ENCODE measurements at regions not wholly inside any gene's neighbourhood (a gene's known extent, or its start where the extent isn't known, plus 50 kb on each side); places are given as distances from the start of the nearest gene placed in this dataset.
A peak's percentile ranks its signal among the peaks of the same experiment; 100 is the strongest.

DNA sequence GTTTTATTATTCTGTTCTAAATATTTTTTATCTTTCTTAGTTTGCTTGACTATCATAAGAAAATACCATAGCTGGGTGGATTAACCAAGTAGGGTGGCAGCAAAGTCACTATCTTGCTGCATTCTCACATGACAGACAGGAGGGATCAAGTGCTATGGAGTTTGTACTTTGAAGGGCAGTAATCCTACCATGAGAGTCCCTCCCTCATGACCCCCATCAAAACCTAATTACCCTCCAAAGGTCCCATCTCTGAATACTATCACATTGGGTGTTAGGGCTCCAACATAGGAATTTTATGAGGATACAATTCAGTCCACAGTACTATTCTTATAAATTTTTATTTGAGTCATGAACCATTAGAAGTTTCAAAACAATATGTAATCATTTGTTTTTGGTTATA, 388.5 kb upstream of the B3GALT2 start:
- H3K4me1 Mint-ChIP-seq, result peaks cover 11% of the 10 kb centered on the region
- peaks cover 6% of the 10 kb centered on the region for H3K36me3 Mint-ChIP-seq
- ATAC-seq, result no peak
- no peaks in the 10 kb centered on the region for H3K27me3 Mint-ChIP-seq
- no peak overlapping the region for H3K27ac Mint-ChIP-seq
- H3K4me3 Mint-ChIP-seq, result no peak overlapping the region
- no peaks in the 10 kb centered on the region for H3K9me3 Mint-ChIP-seq

DNA sequence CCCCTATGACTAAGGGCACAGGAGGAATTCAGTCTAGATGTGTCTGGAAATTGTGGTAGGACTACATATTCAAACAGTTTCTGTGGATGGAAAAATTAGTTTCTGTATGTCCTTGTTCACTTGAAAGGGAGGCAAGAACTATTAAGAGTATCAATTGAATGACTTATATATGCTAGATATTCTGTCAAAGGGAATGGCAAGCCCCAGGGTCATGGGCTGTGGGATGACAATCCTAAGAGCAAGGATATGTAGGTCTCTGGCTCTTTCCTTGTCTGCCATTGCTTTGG, 383.5 kb upstream of the B3GALT2 start:
- Mint-ChIP-seq H3K9me3 (no peaks in the 10 kb centered on the region), H3K4me3 (no peak overlapping the region), H3K36me3 (peaks cover 6% of the 10 kb centered on the region), H3K27me3 (no peaks in the 10 kb centered on the region), H3K27ac (peak overlapping the region; percentile 15), H3K4me1 (peaks cover 32% of the 10 kb centered on the region)
- no peak for ATAC-seq

GRCh38 chr1:193569096-193569982, 382.9 kb upstream of the B3GALT2 start:
- peak; percentile 75 for ATAC-seq
- no peaks in the 10 kb centered on the region for H3K27me3 Mint-ChIP-seq
- H3K4me1 Mint-ChIP-seq, result peaks cover 32% of the 10 kb centered on the region
- H3K27ac Mint-ChIP-seq, result peak overlapping the region; percentile 15
- H3K9me3 Mint-ChIP-seq, result no peaks in the 10 kb centered on the region
- peaks cover 6% of the 10 kb centered on the region for H3K36me3 Mint-ChIP-seq
- no peak overlapping the region for H3K4me3 Mint-ChIP-seq

DNA sequence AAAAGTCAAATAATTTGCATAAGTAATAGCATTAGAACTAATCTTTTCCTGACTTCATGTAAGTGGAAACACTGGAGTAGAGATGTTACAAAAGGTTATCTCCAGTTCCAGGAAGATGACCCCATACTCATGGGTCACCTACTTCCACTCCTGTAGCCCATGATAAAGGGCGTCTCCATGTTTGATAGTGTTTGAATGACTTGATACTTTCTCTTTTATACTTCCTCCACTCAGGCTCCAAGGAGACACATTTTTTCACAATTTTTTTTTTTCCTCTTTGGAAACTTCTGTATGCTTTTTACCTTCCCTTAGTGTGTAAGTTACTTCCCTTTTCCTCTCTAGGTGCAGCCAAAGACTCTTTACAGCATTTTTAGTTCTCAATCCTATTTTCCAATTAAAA, 382.1 kb upstream of the B3GALT2 start:
- Mint-ChIP-seq H3K27me3 (no peaks in the 10 kb centered on the region), H3K4me3 (no peak overlapping the region), H3K4me1 (peaks cover 32% of the 10 kb centered on the region), H3K9me3 (no peaks in the 10 kb centered on the region), H3K27ac (no peak overlapping the region), H3K36me3 (peaks cover 6% of the 10 kb centered on the region)
- ATAC-seq, result no peak

GRCh38 chr1:193567937-193568336, 381.5 kb upstream of the B3GALT2 start:
- Mint-ChIP-seq H3K27ac (peak overlapping the region; percentile 30), H3K9me3 (no peaks in the 10 kb centered on the region), H3K4me3 (no peak overlapping the region), H3K4me1 (peaks cover 32% of the 10 kb centered on the region), H3K36me3 (peaks cover 6% of the 10 kb centered on the region), H3K27me3 (no peaks in the 10 kb centered on the region)
- no peak for ATAC-seq

DNA sequence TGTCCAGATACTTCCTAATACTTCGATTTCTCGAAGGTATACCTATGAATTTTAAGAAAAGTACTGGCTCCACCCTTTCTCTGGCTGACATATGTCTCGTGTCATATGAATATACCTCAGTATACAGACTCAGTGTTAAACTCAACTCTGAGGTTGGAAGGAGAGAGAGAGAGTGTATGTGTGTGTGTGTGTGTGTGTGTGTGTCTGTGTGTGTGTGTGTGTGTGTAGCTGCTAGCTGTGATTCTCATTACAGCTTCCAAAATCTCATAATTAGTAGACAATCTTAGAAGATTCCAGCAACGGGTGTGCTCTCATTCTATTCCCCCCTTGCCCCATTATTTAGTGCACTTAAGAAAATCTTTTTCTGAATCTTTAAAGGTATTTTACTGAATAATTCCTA, 380.3 kb upstream of the B3GALT2 start:
- Mint-ChIP-seq H3K27ac (no peak overlapping the region), H3K9me3 (no peaks in the 10 kb centered on the region), H3K36me3 (no peaks in the 10 kb centered on the region), H3K4me1 (peaks cover 32% of the 10 kb centered on the region), H3K27me3 (no peaks in the 10 kb centered on the region), H3K4me3 (no peak overlapping the region)
- ATAC-seq, result no peak

DNA sequence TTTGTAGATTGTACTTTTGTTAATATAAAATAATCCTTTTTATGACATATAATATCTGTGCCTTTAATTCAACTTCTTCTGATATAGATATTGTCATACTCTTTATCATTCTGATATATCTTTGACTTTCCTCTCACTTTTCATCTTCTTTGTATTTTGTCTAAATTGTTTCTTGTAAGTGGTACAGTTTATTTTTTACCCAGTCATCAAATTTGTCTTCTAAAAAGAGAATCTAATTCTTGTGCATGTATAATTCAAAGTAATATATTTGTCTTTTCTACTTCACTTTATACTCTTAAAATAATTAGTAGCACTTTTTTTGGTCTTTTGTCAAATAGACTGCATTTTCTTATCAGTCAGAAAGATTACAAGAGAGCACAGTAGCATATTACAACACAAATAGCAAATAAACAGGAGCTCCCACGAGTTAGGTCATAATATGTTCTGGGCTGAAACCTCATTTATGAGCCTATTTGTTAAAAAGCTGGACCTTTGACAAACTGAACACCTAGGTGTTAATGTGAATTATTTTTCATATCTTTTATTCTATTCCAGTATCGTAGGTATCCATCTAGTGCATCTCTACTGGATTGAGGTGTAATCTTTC, 379.7 kb upstream of the B3GALT2 start:
- no peak overlapping the region for H3K4me3 Mint-ChIP-seq

GRCh38 chr1:193562121-193562520, 375.7 kb upstream of the B3GALT2 start:
- H3K9me3 Mint-ChIP-seq, result no peaks in the 10 kb centered on the region
- H3K27ac Mint-ChIP-seq, result no peak overlapping the region

More for the DNA sequence above, 379.7 kb upstream of the B3GALT2 start:
- Mint-ChIP-seq H3K4me1 (peaks cover 29% of the 10 kb centered on the region), H3K27me3 (no peaks in the 10 kb centered on the region), H3K27ac (no peak overlapping the region), H3K9me3 (no peaks in the 10 kb centered on the region), H3K36me3 (no peaks in the 10 kb centered on the region)
- no peak for ATAC-seq

DNA sequence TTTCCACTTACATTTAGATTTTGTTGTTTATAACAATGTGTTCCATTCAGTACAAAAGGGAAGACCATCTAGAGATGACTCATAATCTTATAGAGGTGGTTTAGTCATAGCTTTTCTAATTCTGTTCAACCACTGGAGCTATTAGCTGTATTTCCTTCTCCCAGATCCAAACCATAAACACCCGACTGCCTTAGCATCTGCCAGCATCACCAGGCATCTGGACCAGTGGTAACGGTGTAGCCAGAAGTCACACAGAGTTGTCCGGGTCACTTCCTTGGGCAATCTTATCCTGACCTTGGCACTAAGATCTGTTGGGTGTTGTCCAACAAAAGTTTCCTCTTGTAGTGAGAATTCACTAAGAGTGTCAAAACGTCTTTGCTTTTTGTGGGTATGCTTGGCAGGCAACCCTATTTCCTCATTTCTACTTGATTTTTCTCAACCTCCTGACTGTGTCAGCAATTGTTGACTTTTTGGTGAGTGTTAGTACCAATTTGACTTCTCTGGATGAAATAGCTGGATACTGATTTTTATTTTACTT, 372.1 kb upstream of the B3GALT2 start:
- Mint-ChIP-seq H3K27me3 (no peaks in the 10 kb centered on the region), H3K9me3 (peaks cover 3% of the 10 kb centered on the region), H3K27ac (no peak overlapping the region), H3K4me3 (no peak overlapping the region), H3K4me1 (peaks cover 8% of the 10 kb centered on the region), H3K36me3 (no peaks in the 10 kb centered on the region)
- peak; percentile 24 for ATAC-seq

More at GRCh38 chr1:193562121-193562520, 375.7 kb upstream of the B3GALT2 start:
- no peak overlapping the region for H3K4me3 Mint-ChIP-seq
- no peak for ATAC-seq
- H3K36me3 Mint-ChIP-seq, result no peaks in the 10 kb centered on the region
- no peaks in the 10 kb centered on the region for H3K27me3 Mint-ChIP-seq
- H3K4me1 Mint-ChIP-seq, result peaks cover 8% of the 10 kb centered on the region

- H3K4me3 Mint-ChIP-seq, result no peak overlapping the region
- H3K4me1 Mint-ChIP-seq, result peaks cover 8% of the 10 kb centered on the region
- ATAC-seq, result no peak
- H3K9me3 Mint-ChIP-seq, result peaks cover 3% of the 10 kb centered on the region
- no peaks in the 10 kb centered on the region for H3K27me3 Mint-ChIP-seq
- H3K36me3 Mint-ChIP-seq, result no peaks in the 10 kb centered on the region
- H3K27ac Mint-ChIP-seq, result no peak overlapping the region
These were observed 369.4 kb upstream of the B3GALT2 start for GRCh38 chr1:193555662-193556441.

DNA sequence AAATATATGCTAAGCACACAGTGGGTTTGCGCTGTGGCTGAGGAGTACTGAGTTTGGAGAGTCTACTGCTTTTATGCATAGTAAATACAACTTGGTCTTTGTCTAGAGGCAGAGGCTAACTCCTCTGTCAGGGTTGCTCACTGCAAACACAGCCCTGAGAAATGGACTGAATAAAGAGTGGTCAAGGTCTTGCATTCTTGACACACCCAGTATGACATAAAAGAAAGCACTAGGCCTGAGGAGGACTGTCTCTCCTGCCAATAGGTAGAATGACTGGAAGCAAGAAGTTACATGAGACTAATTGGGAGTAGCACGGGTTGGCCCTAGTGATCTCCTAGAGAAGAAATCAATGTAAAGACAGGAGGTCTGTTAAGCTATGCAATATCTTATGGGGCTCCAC, 367.2 kb upstream of the B3GALT2 start:
- Mint-ChIP-seq H3K9me3 (peaks cover 3% of the 10 kb centered on the region), H3K4me3 (no peak overlapping the region), H3K4me1 (peaks cover 3% of the 10 kb centered on the region), H3K36me3 (no peaks in the 10 kb centered on the region), H3K27me3 (no peaks in the 10 kb centered on the region), H3K27ac (no peak overlapping the region)
- ATAC-seq, result no peak

DNA sequence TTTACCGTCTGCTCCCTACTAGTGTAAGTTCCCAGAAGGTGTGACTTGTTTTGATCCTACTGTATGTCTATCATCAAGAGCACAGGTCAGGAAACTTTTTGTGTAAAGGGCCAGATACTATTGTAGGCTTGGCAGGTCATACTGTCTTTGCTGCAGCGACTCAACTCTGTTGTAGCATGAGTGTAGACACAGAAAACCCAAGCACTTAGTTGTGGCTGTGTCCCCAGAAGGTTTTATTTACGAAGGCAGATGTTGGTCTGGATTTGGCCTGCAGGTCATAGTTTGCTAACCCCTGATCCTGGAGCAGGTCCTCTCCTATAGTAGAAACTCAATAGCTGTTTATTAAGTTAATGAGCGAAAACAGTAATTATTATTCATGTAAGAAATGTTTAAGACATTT, 365.9 kb upstream of the B3GALT2 start:
- no peaks in the 10 kb centered on the region for H3K36me3 Mint-ChIP-seq
- no peak overlapping the region for H3K27ac Mint-ChIP-seq
- H3K27me3 Mint-ChIP-seq, result no peaks in the 10 kb centered on the region
- ATAC-seq, result no peak
- H3K4me3 Mint-ChIP-seq, result no peak overlapping the region
- no peaks in the 10 kb centered on the region for H3K4me1 Mint-ChIP-seq
- H3K9me3 Mint-ChIP-seq, result peaks cover 3% of the 10 kb centered on the region

- ATAC-seq, result no peak
- no peak overlapping the region for H3K4me3 Mint-ChIP-seq
- no peak overlapping the region for H3K27ac Mint-ChIP-seq
- no peaks in the 10 kb centered on the region for H3K4me1 Mint-ChIP-seq
- H3K36me3 Mint-ChIP-seq, result no peaks in the 10 kb centered on the region
- H3K27me3 Mint-ChIP-seq, result no peaks in the 10 kb centered on the region
- no peaks in the 10 kb centered on the region for H3K9me3 Mint-ChIP-seq
These were observed 362.7 kb upstream of the B3GALT2 start for GRCh38 chr1:193549081-193549480.

DNA sequence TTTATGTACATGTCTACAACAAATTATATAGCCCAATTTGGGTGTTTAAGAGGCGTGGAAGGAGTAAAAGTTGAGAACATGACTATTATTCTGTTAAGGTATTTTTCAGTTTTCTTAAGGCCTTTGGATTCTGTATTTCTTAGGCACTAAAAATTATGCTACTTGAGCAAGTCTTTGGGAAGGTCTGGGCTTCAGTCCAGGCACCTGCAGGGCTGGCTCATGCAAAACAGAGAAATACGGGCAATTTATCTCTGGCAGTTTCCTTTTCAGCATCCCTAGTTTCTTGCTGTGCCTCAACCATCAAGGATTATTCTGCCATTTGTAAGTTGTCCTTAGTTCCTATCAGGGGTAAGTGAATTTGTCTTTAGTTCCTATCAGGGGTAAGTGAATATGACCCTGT, 358.8 kb upstream of the B3GALT2 start:
- Mint-ChIP-seq H3K9me3 (no peaks in the 10 kb centered on the region), H3K4me1 (peaks cover 14% of the 10 kb centered on the region), H3K27ac (no peak overlapping the region), H3K4me3 (no peak overlapping the region), H3K36me3 (no peaks in the 10 kb centered on the region), H3K27me3 (no peaks in the 10 kb centered on the region)
- no peak for ATAC-seq

DNA sequence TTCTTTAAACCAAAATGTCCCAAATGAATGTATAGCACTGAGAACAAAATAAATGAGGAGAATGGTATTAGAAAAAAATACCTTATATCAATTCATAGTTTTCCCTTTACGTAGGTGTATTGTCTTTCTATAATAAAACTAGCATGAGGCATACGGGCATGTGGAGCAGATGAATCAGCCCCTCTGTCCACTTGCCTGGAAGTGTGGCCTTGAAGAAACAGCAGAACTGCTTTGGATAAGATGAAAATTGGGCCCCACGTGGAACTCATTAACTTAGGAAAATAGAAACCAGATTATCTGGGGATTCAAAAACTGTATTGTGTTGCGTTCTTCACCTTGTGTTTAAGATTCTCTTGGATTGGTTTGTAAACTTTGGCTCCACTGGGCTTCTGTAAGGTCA, 356.8 kb upstream of the B3GALT2 start:
- Mint-ChIP-seq H3K27me3 (no peaks in the 10 kb centered on the region), H3K27ac (peak overlapping the region; percentile 84), H3K4me3 (no peak overlapping the region), H3K36me3 (no peaks in the 10 kb centered on the region), H3K9me3 (no peaks in the 10 kb centered on the region), H3K4me1 (peaks cover 31% of the 10 kb centered on the region)
- no peak for ATAC-seq

All from stimulated activated memory B cell treated with anti-CD40 and anti-IgM and Interleukin-4, amounts not matched to agents 10 μg/mL and 1 μg/mL and 100 μg/mL, for 72 hours (primary cell).